IMR-90 (cell line): ENCODE measurements at regions not wholly inside any gene's neighbourhood (a gene's known extent, or its start where the extent isn't known, plus 50 kb on each side); places are given as distances from the start of the nearest gene placed in this dataset.

Source experiments
- ATAC-seq: fragments of 200-7000 bp; cut with Tn5 transposase; 2 replicates; pipeline ENCODE4 v1.9.1; 2020; ENCODE audit warnings: low read depth, mild to moderate bottlenecking, moderate library complexity
- BruUV-seq: library from RNA; stranded (reverse); fragments of 400-500 nt; replicated peaks from 2 replicates; lab custom pipeline; 2021; lab: Mats Ljungman, UMichigan
- CTCF ChIA-PET: fragments of 300-600 bp; formaldehyde crosslinking; extraction: SDS; loops from one replicate; lab custom pipeline; 2021; ENCODE audit warnings: antibody characterized with exemption; lab: Yijun Ruan, JAX
- POLR2A ChIA-PET: fragments of 300-600 bp; sonication (Branson Sonifier 250); formaldehyde crosslinking; loops from one replicate; lab custom pipeline; 2022; ENCODE audit warnings: antibody characterized with exemption; ENCODE audit not compliant: unreplicated experiment; lab: Charles Lee
- DNase-seq: peaks from one replicate; pipeline ENCODE4 v3.0.0; 2013
- H2AFZ ChIP-seq: replicated peaks from 2 replicates; pipeline ENCODE3; 2013; ENCODE audit warnings: low read length, mild to moderate bottlenecking; ENCODE audit not compliant: poor library complexity
- H2AK5ac ChIP-seq: 2 replicates; pipeline ENCODE4 v1.6.1; 2013; ENCODE audit warnings: low read depth, low read length, inconsistent platforms
- H2AK9ac ChIP-seq: replicated peaks from 2 replicates; pipeline ENCODE3; 2013; ENCODE audit warnings: mild to moderate bottlenecking, low read depth, low read length, moderate library complexity; ENCODE audit not compliant: poor library complexity
- H2BK120ac ChIP-seq: 2 replicates; pipeline ENCODE4 v1.6.1; 2013; ENCODE audit warnings: low read depth, low read length, inconsistent platforms
- H2BK15ac ChIP-seq: 3 replicates; pipeline ENCODE4 v1.6.1; 2013; ENCODE audit warnings: low read depth, low read length, inconsistent platforms
- H2BK20ac ChIP-seq: 2 replicates; pipeline ENCODE4 v1.6.1; 2013; ENCODE audit warnings: low read depth, mild to moderate bottlenecking, inconsistent platforms, low read length, moderate library complexity
- H2BK5ac ChIP-seq: 2 replicates; pipeline ENCODE4 v1.6.1; 2013; ENCODE audit warnings: mild to moderate bottlenecking, low read depth, low read length, inconsistent platforms; ENCODE audit not compliant: poor library complexity, severe bottlenecking
- H3K14ac ChIP-seq: replicated peaks from 2 replicates; pipeline ENCODE4 v1.6.1; 2013; ENCODE audit warnings: low read depth, low read length, inconsistent platforms
- H3K18ac ChIP-seq: 2 replicates; pipeline ENCODE4 v1.6.1; 2013; ENCODE audit warnings: low read depth, low read length, control low read depth
- H3K23ac ChIP-seq: 2 replicates; pipeline ENCODE4 v1.6.1; 2013; ENCODE audit warnings: low read depth, low read length, inconsistent platforms
- H3K27ac ChIP-seq: 2 replicates; pipeline ENCODE4 v1.5.1; 2013; ENCODE audit warnings: mild to moderate bottlenecking, control low read depth, low read length; ENCODE audit not compliant: insufficient read depth
- H3K27me3 ChIP-seq: 2 replicates; pipeline ENCODE4 v1.6.1; 2013; ENCODE audit warnings: low read length; ENCODE audit not compliant: control insufficient read depth, insufficient read depth
- H3K36me3 ChIP-seq: 2 replicates; pipeline ENCODE4 v1.6.1; 2013; ENCODE audit warnings: low read length, mixed read lengths; ENCODE audit not compliant: control insufficient read depth, insufficient read depth
- H3K4ac ChIP-seq: 2 replicates; pipeline ENCODE4 v1.6.1; 2013; ENCODE audit warnings: low read depth, low read length, inconsistent platforms
- H3K4me1 ChIP-seq: 2 replicates; pipeline ENCODE4 v1.6.1; 2013; ENCODE audit warnings: low read length, mixed read lengths; ENCODE audit not compliant: control insufficient read depth, insufficient read depth
- H3K4me2 ChIP-seq: 2 replicates; pipeline ENCODE4 v1.6.1; 2013; ENCODE audit warnings: low read depth, mild to moderate bottlenecking, control low read depth, low read length, moderate library complexity
- H3K4me3 ChIP-seq: 2 replicates; pipeline ENCODE4 v1.5.1; 2013; ENCODE audit warnings: low read depth, mild to moderate bottlenecking, control low read depth, low read length, moderate library complexity; ENCODE audit not compliant: insufficient read depth
- H3K56ac ChIP-seq: 2 replicates; pipeline ENCODE4 v1.6.1; 2013; ENCODE audit warnings: low read length, inconsistent platforms; ENCODE audit not compliant: insufficient read depth; ENCODE audit errors: extremely low read depth
- H3K79me1 ChIP-seq, 2 experiments: 2 replicates each; pipeline ENCODE4 v1.6.1; 2013; ENCODE audit warnings: low read length in 2 of 2, inconsistent platforms in 1 of 2, low read depth in 1 of 2
- H3K9ac ChIP-seq: 2 replicates; pipeline ENCODE4 v1.6.1; 2013; ENCODE audit warnings: low read depth, low read length, control low read depth
- H3K9me1 ChIP-seq: 2 replicates; pipeline ENCODE4 v1.6.1; 2013; ENCODE audit warnings: low read length, inconsistent platforms; ENCODE audit not compliant: insufficient read depth
- H3K9me3 ChIP-seq: 2 replicates; pipeline ENCODE4 v1.6.1; 2013; ENCODE audit warnings: low read length; ENCODE audit not compliant: control insufficient read depth, insufficient read depth
- H4K20me1 ChIP-seq: 2 replicates; pipeline ENCODE4 v1.6.1; 2013; ENCODE audit warnings: low read length, inconsistent platforms; ENCODE audit not compliant: insufficient read depth
- H4K5ac ChIP-seq: 2 replicates; pipeline ENCODE4 v1.6.1; 2013; ENCODE audit warnings: mild to moderate bottlenecking, low read depth, low read length, control low read depth
- H4K8ac ChIP-seq, 2 experiments: 2 replicates each; pipeline ENCODE4 v1.6.1; 2013; ENCODE audit warnings: low read depth in 2 of 2, low read length in 2 of 2, control low read depth in 1 of 2, inconsistent platforms in 1 of 2
- H4K91ac ChIP-seq: 2 replicates; pipeline ENCODE4 v1.6.1; 2013; ENCODE audit warnings: low read depth, low read length, inconsistent platforms; ENCODE audit not compliant: insufficient read depth
- BHLHE40 ChIP-seq: fragments of 150-350 bp; IDR thresholded peaks from 2 replicates; pipeline ENCODE4 v1.6.1; 2016; ENCODE audit warnings: mild to moderate bottlenecking, low read depth, low read length
- CEBPB ChIP-seq: IDR thresholded peaks from 2 replicates; pipeline ENCODE4 v1.6.1; 2012; ENCODE audit warnings: low read depth, low read length, improper control_type of control experiment
- CHD1 ChIP-seq: IDR thresholded peaks from 2 replicates; pipeline ENCODE4 v1.6.1; 2012; ENCODE audit warnings: low read depth, low read length, improper control_type of control experiment
- CTCF ChIP-seq: conservative IDR thresholded peaks from 2 replicates; pipeline ENCODE4 v1.5.1; 2012; ENCODE audit warnings: mild to moderate bottlenecking, low read depth, low read length, improper control_type of control experiment
- ELK1 ChIP-seq: fragments of 150-350 bp; IDR thresholded peaks from 2 replicates; pipeline ENCODE4 v1.6.1; 2016; ENCODE audit warnings: low read depth, mild to moderate bottlenecking, low read length, moderate library complexity, borderline replicate concordance
- FOS ChIP-seq: fragments of 150-350 bp; IDR thresholded peaks from 2 replicates; pipeline ENCODE4 v1.6.1; 2016; ENCODE audit warnings: low read depth, low read length
- MAFK ChIP-seq: IDR thresholded peaks from 2 replicates; pipeline ENCODE4 v1.6.1; 2012; ENCODE audit warnings: low read depth, low read length, improper control_type of control experiment
- MAZ ChIP-seq: IDR thresholded peaks from 2 replicates; pipeline ENCODE4 v1.6.1; 2012; ENCODE audit warnings: low read depth, mild to moderate bottlenecking, low read length, improper control_type of control experiment, moderate library complexity, borderline replicate concordance
- MXI1 ChIP-seq: IDR thresholded peaks from 2 replicates; pipeline ENCODE4 v1.6.1; 2012; ENCODE audit warnings: low read depth, mild to moderate bottlenecking, low read length, moderate library complexity, borderline replicate concordance
- NFE2L2 ChIP-seq: fragments of 150-350 bp; IDR thresholded peaks from 2 replicates; pipeline ENCODE4 v1.6.1; 2016; ENCODE audit warnings: low read depth, mild to moderate bottlenecking, low read length
- POLR2A ChIP-seq: IDR thresholded peaks from 2 replicates; pipeline ENCODE4 v1.6.1; 2012; ENCODE audit warnings: mild to moderate bottlenecking, low read depth, low read length
- RAD21 ChIP-seq: IDR thresholded peaks from 2 replicates; pipeline ENCODE4 v1.6.1; 2012; ENCODE audit warnings: low read length, improper control_type of control experiment
- RCOR1 ChIP-seq: IDR thresholded peaks from 2 replicates; pipeline ENCODE4 v1.6.1; 2012; ENCODE audit warnings: mild to moderate bottlenecking, low read length, improper control_type of control experiment; ENCODE audit not compliant: insufficient replicate concordance
- RFX5 ChIP-seq: IDR thresholded peaks from 2 replicates; pipeline ENCODE4 v1.8.0; 2012; ENCODE audit warnings: low read depth, mild to moderate bottlenecking, low read length, moderate library complexity
- SMC3 ChIP-seq: fragments of 150-350 bp; IDR thresholded peaks from 2 replicates; pipeline ENCODE4 v1.6.1; 2016; ENCODE audit warnings: low read depth, mild to moderate bottlenecking, antibody characterized with exemption, low read length, moderate library complexity
- USF2 ChIP-seq: fragments of 150-350 bp; IDR thresholded peaks from 2 replicates; pipeline ENCODE4 v1.6.1; 2017; ENCODE audit warnings: mild to moderate bottlenecking, antibody characterized with exemption, low read length, low read depth
- WGBS, 2 experiments: methylation state at CpG; one replicate each; pipeline versions ENCODE4 v1.1.5 to v1.1.7; 2013; ENCODE audit warnings: missing lambda C conversion rate in 2 of 2; ENCODE audit not compliant: insufficient read length in 1 of 2; ENCODE audit errors: extremely low coverage in 2 of 2; 5-methylcytosine and 5-hydroxymethylcytosine counted together
- dilution Hi-C: fragments of 300-500 bp; cut with HindIII; formaldehyde crosslinking; loops from one replicate; pipeline ENCODE4 v1.14.3; 2018; ENCODE audit warnings: low sequenced_read_pairs; ENCODE audit not compliant: unreplicated experiment
- in situ Hi-C: fragments of 300-500 bp; cut with MboI; formaldehyde crosslinking; loops from 3 replicates; pipeline ENCODE4 v1.14.3; 2019; ENCODE audit warnings: low sequenced_read_pairs, inconsistent platforms, mixed read lengths
- intact Hi-C: fragments of 100-400 bp; cut with micrococcal nuclease; formaldehyde crosslinking; loops from 2 replicates; pipeline ENCODE4 v1.10.0; 2022

GRCh38 chr1:5120559-5120958, 466.1 kb downstream of the AJAP1 start:
- ChIA-PET POLR2A (interaction anchor here (0.6 kb wide), 1 partner anchor 12 kb away, joined by 4 read pairs; no protein-coding TSS in a partner anchor), CTCF (no interaction called here)
- no peak overlapping the region for H3K9ac ChIP-seq
- no peak overlapping the region for H2BK120ac ChIP-seq
- WGBS, 2 experiments, result 31% methylated on average over 1 of the region's 1 CpG; no CpG with 5 or more reads in 1 of the 2 experiments
- dilution Hi-C loops, result no loop called here
- H3K27ac ChIP-seq, result no peak overlapping the region
- TF ChIP-seq CTCF (no peak), MAZ (no peak), ELK1 (no peak), SMC3 (no peak), NFE2L2 (no peak), MAFK (no peak), USF2 (no peak), BHLHE40 (no peak), MXI1 (no peak), POLR2A (no peak), RCOR1 (no peak), RFX5 (no peak), FOS (no peak), CEBPB (no peak), RAD21 (no peak), CHD1 (no peak)
- no peak overlapping the region for H3K56ac ChIP-seq
- no TSS peak for BruUV-seq
- H3K4me3 ChIP-seq, result no peak overlapping the region
- ATAC-seq (no peak), DNase-seq (no peak)
- no peaks in the 10 kb centered on the region for H3K9me1 ChIP-seq
- no peak overlapping the region for H3K18ac ChIP-seq
- no peaks in the 10 kb centered on the region for H4K20me1 ChIP-seq
- H2AFZ ChIP-seq, result no peak overlapping the region
- H3K4me1 ChIP-seq, result no peaks in the 10 kb centered on the region
- H4K91ac ChIP-seq, result no peak overlapping the region
- no peaks in the 10 kb centered on the region for H3K79me1 ChIP-seq
- no peaks in the 10 kb centered on the region for H3K36me3 ChIP-seq
- H2AK9ac ChIP-seq, result no peak overlapping the region
- H3K27me3 ChIP-seq, result no peaks in the 10 kb centered on the region
- H3K23ac ChIP-seq, result no peak overlapping the region
- in situ Hi-C loops, result no loop called here
- no peak overlapping the region for H3K4ac ChIP-seq
- H2BK5ac ChIP-seq, result peak overlapping the region; percentile 39
- no peak overlapping the region for H3K4me2 ChIP-seq
- intact Hi-C loops, result no loop called here
- H2BK15ac ChIP-seq, result no peak overlapping the region
- H3K9me3 ChIP-seq, result peaks cover 22% of the 10 kb centered on the region
- no peak overlapping the region for H2AK5ac ChIP-seq
- no peak overlapping the region for H4K5ac ChIP-seq
- no peak overlapping the region for H3K14ac ChIP-seq
- H2BK20ac ChIP-seq, result no peak overlapping the region
- H4K8ac ChIP-seq, result no peak overlapping the region
